ENCODE measurements at regions not wholly inside any gene's neighbourhood (a gene's known extent, or its start where the extent isn't known, plus 50 kb on each side); places are given as distances from the start of the nearest gene placed in this dataset.

GRCh38 chr2:84286878-84287277 lies 172.2 kb downstream of the SUCLG1 start:
- H3K9me3 ChIP-seq = no peaks in the 10 kb centered on the region
- H3K4me3 ChIP-seq = no peak overlapping the region
- no peak for TF ChIP-seq CTCF (IDR thresholded peaks at IDR 0.05)
- no peak for TF ChIP-seq POLR2AphosphoS5 (IDR thresholded peaks at IDR 0.05)
- no peak for TF ChIP-seq POLR2A (IDR thresholded peaks at IDR 0.05)
- TF ChIP-seq EP300 (IDR thresholded peaks at IDR 0.05) = no peak
- DNase-seq (ENCODE audit: low spot score in 2 of 2) = no peak
- H3K27ac ChIP-seq = no peak overlapping the region
- no peaks in the 10 kb centered on the region for H3K27me3 ChIP-seq
- H3K36me3 ChIP-seq = no peaks in the 10 kb centered on the region
- WGBS = 85% methylated on average over 4 of the region's 4 CpGs
- H3K4me1 ChIP-seq = no peaks in the 10 kb centered on the region

GRCh38 chr2:84285056-84285747 lies 173.9 kb downstream of the SUCLG1 start:
- TF ChIP-seq POLR2AphosphoS5 (IDR thresholded peaks at IDR 0.05) (no peak), CTCF (IDR thresholded peaks at IDR 0.05) (no peak), EP300 (IDR thresholded peaks at IDR 0.05) (no peak), POLR2A (IDR thresholded peaks at IDR 0.05) (no peak)
- H3K9me3 ChIP-seq = no peaks in the 10 kb centered on the region
- no peak for DNase-seq (ENCODE audit: low spot score in 2 of 2)

GRCh38 chr2:84283506-84283905 lies 175.6 kb downstream of the SUCLG1 start:
- TF ChIP-seq POLR2AphosphoS5 (IDR thresholded peaks at IDR 0.05) = no peak
- TF ChIP-seq EP300 (IDR thresholded peaks at IDR 0.05) = no peak
- no peak for TF ChIP-seq POLR2A (IDR thresholded peaks at IDR 0.05)
- no peak for TF ChIP-seq CTCF (IDR thresholded peaks at IDR 0.05)
- DNase-seq (ENCODE audit: low spot score in 2 of 2) = no peak
- Histone ChIP-seq H3K9me3 (no peaks in the 10 kb centered on the region), H3K4me1 (no peaks in the 10 kb centered on the region), H3K27ac (no peak overlapping the region), H3K4me3 (no peak overlapping the region), H3K27me3 (no peaks in the 10 kb centered on the region), H3K36me3 (no peaks in the 10 kb centered on the region)
- WGBS = 31% methylated on average over 3 of the region's 3 CpGs

More at GRCh38 chr2:84285056-84285747, 173.9 kb downstream of the SUCLG1 start:
- WGBS = 65% methylated on average over 1 of the region's 1 CpG
- Histone ChIP-seq H3K4me3 (no peak overlapping the region), H3K36me3 (no peaks in the 10 kb centered on the region), H3K4me1 (no peaks in the 10 kb centered on the region), H3K27ac (no peak overlapping the region), H3K27me3 (no peaks in the 10 kb centered on the region)

- no peak overlapping the region for H3K4me3 ChIP-seq
- no peaks in the 10 kb centered on the region for H3K9me3 ChIP-seq
- no peaks in the 10 kb centered on the region for H3K36me3 ChIP-seq
- WGBS = 79% methylated on average over 3 of the region's 3 CpGs
- TF ChIP-seq EP300 (IDR thresholded peaks at IDR 0.05) (no peak), CTCF (IDR thresholded peaks at IDR 0.05) (no peak), POLR2A (IDR thresholded peaks at IDR 0.05) (no peak), POLR2AphosphoS5 (IDR thresholded peaks at IDR 0.05) (no peak)
- no peaks in the 10 kb centered on the region for H3K4me1 ChIP-seq
- H3K27ac ChIP-seq = no peak overlapping the region
- no peak for DNase-seq (ENCODE audit: low spot score in 2 of 2)
- H3K27me3 ChIP-seq = no peaks in the 10 kb centered on the region
Observed at GRCh38 chr2:84281510-84281909, 177.6 kb downstream of the SUCLG1 start.

- DNase-seq (ENCODE audit: low spot score in 2 of 2) = no peak
- H3K4me1 ChIP-seq = no peaks in the 10 kb centered on the region
- H3K27ac ChIP-seq = no peak overlapping the region
- H3K36me3 ChIP-seq = no peaks in the 10 kb centered on the region
- H3K4me3 ChIP-seq = no peak overlapping the region
- WGBS = 86% methylated on average over 1 of the region's 1 CpG
- no peak for TF ChIP-seq EP300 (IDR thresholded peaks at IDR 0.05)
- TF ChIP-seq POLR2AphosphoS5 (IDR thresholded peaks at IDR 0.05) = no peak
- TF ChIP-seq CTCF (IDR thresholded peaks at IDR 0.05) = no peak
- TF ChIP-seq POLR2A (IDR thresholded peaks at IDR 0.05) = no peak
- H3K9me3 ChIP-seq = no peaks in the 10 kb centered on the region
- H3K27me3 ChIP-seq = no peaks in the 10 kb centered on the region
Observed at GRCh38 chr2:84280873-84281272, 178.2 kb downstream of the SUCLG1 start.
